ENCODE measurements at regions not wholly inside any gene's neighbourhood (a gene's known extent, or its start where the extent isn't known, plus 50 kb on each side); places are given as distances from the start of the nearest gene placed in this dataset.

GRCh38 chr11:135023499-135023898 is 611.5 kb upstream of the B3GAT1 start:
- Histone ChIP-seq H3K27ac (no peak overlapping the region), H3K4me1 (ENCODE audit: insufficient read depth) (no peaks in the 10 kb centered on the region), H3K4me3 (no peak overlapping the region), H3K36me3 (no peaks in the 10 kb centered on the region), H3K27me3 (no peaks in the 10 kb centered on the region), H3K9me3 (no peaks in the 10 kb centered on the region)
- 65 to 93% (median 71%) methylated on average over 2 of the region's 2 CpGs for WGBS, 3 donors
- intact Hi-C loops (cut with DNase I), result no loop called here
- TF ChIP-seq CTCF (IDR thresholded peaks at IDR 0.05), result no peak
- no peak for TF ChIP-seq POLR2A (IDR thresholded peaks at IDR 0.05)
- no peak for TF ChIP-seq EP300 (IDR thresholded peaks at IDR 0.05)
- DNase-seq, result no peak

GRCh38 chr11:135022454-135022853 is 610.4 kb upstream of the B3GAT1 start:
- Histone ChIP-seq H3K4me3 (no peak overlapping the region), H3K36me3 (no peaks in the 10 kb centered on the region), H3K27me3 (no peaks in the 10 kb centered on the region), H3K9me3 (no peaks in the 10 kb centered on the region), H3K27ac (no peak overlapping the region), H3K4me1 (ENCODE audit: insufficient read depth) (no peaks in the 10 kb centered on the region)
- intact Hi-C loops (cut with DNase I), result no loop called here
- no peak for DNase-seq
- TF ChIP-seq POLR2A (IDR thresholded peaks at IDR 0.05), result no peak
- 52 to 75% (median 62%) methylated on average over 4 of the region's 4 CpGs for WGBS, 3 donors

- no peak overlapping the region for H3K27ac ChIP-seq
- no peak for DNase-seq
- H3K4me3 ChIP-seq, result no peak overlapping the region
- H3K4me1 ChIP-seq (ENCODE audit: insufficient read depth), result no peaks in the 10 kb centered on the region
- 51 to 61% (median 56%) methylated on average over 4 of the region's 4 CpGs for WGBS, 3 donors
- no peaks in the 10 kb centered on the region for H3K27me3 ChIP-seq
- no peak for TF ChIP-seq EP300 (IDR thresholded peaks at IDR 0.05)
- TF ChIP-seq POLR2A (IDR thresholded peaks at IDR 0.05), result no peak
- intact Hi-C loops (cut with DNase I), result no loop called here
- H3K9me3 ChIP-seq, result no peaks in the 10 kb centered on the region
- H3K36me3 ChIP-seq, result no peaks in the 10 kb centered on the region
Observed at GRCh38 chr11:135019899-135020298, 607.9 kb upstream of the B3GAT1 start.

- Histone ChIP-seq H3K4me1 (ENCODE audit: insufficient read depth) (no peaks in the 10 kb centered on the region), H3K27me3 (no peaks in the 10 kb centered on the region), H3K4me3 (no peak overlapping the region), H3K36me3 (no peaks in the 10 kb centered on the region), H3K9me3 (no peaks in the 10 kb centered on the region), H3K27ac (no peak overlapping the region)
- no peak for DNase-seq
- WGBS, 3 donors, result 49 to 53% (median 51%) methylated on average over 8 of the region's 8 CpGs
- TF ChIP-seq CTCF (IDR thresholded peaks at IDR 0.05) (no peak), EP300 (IDR thresholded peaks at IDR 0.05) (no peak), POLR2A (IDR thresholded peaks at IDR 0.05) (no peak)
- intact Hi-C loops (cut with DNase I), result no loop called here
Observed at GRCh38 chr11:135019343-135019871, 607.4 kb upstream of the B3GAT1 start.

GRCh38 chr11:135017296-135017695 is 605.3 kb upstream of the B3GAT1 start:
- no peaks in the 10 kb centered on the region for H3K9me3 ChIP-seq
- no peaks in the 10 kb centered on the region for H3K36me3 ChIP-seq
- no peaks in the 10 kb centered on the region for H3K4me1 ChIP-seq (ENCODE audit: insufficient read depth)
- no peak overlapping the region for H3K4me3 ChIP-seq
- H3K27me3 ChIP-seq, result no peaks in the 10 kb centered on the region
- intact Hi-C loops (cut with DNase I), result no loop called here
- 69 to 79% (median 70%) methylated on average over 4 of the region's 4 CpGs for WGBS, 3 donors
- no peak overlapping the region for H3K27ac ChIP-seq
- no peak for DNase-seq
- TF ChIP-seq POLR2A (IDR thresholded peaks at IDR 0.05) (no peak), CTCF (IDR thresholded peaks at IDR 0.05) (no peak), EP300 (IDR thresholded peaks at IDR 0.05) (no peak)
